ENCODE measurements at regions not wholly inside any gene's neighbourhood (a gene's known extent, or its start where the extent isn't known, plus 50 kb on each side); places are given as distances from the start of the nearest gene placed in this dataset.
"Not testable (repeated sequence)": the region's sequence is repeated elsewhere in the genome, so short reads cannot be mapped to it uniquely, and the experiment has no call there.

DNA sequence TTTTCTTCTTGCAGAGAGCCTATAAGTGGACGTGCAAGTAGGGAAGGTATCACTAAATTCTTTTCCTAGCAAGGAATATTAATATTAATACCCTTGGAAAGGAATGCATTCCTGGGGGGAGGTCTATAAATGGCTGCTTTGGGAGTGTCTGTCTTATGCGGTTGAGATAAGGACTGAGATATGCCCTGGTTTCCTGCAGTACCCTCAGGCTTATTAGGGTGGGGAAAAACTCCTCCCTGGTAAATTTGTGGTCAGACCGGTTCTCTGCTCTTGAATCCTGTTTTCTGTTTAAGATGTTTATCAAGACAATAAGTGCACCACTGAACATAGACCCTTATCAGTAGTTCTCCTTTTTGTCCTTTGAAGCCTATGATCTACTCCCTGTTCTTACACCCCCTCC lies 155.2 kb downstream of the COPS8 start:
- H3K27me3 Mint-ChIP-seq; H3K27ac Mint-ChIP-seq; intact Hi-C loops (cut with micrococcal nuclease); H3K36me3 Mint-ChIP-seq (ENCODE audit: low read depth); H3K4me3 Mint-ChIP-seq; H3K4me1 Mint-ChIP-seq; DNase-seq: not testable (repeated sequence)
- H3K9me3 Mint-ChIP-seq, result peaks cover 18% of the 10 kb centered on the region

DNA sequence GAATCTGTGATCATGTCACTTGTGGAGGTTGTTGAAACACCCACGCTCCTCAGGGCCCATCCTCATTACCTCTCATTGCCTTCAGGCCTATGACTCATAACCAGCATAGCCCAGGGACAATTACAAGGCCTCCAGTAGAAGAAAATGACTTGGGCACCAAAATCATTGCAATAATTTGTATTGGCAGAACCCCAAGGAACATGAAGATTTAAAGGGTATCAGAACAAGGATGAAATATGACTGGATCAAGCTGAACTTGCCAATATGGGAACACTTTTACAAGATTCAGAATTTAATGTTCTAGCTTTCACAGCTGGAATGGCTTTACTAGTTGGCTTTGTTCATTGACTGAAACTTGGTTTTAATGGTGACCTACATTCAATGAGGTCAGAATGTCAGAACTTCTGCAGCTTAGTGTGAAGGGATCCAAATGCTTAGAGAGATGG lies 156.4 kb downstream of the COPS8 start:
- Mint-ChIP-seq H3K9me3 (peaks cover 18% of the 10 kb centered on the region), H3K27ac (no peak overlapping the region), H3K4me3 (no peak overlapping the region), H3K4me1 (no peaks in the 10 kb centered on the region), H3K36me3 (ENCODE audit: low read depth) (no peaks in the 10 kb centered on the region), H3K27me3 (peaks cover 5% of the 10 kb centered on the region)
- no peak for DNase-seq
- intact Hi-C loops (cut with micrococcal nuclease), result no loop called here

DNA sequence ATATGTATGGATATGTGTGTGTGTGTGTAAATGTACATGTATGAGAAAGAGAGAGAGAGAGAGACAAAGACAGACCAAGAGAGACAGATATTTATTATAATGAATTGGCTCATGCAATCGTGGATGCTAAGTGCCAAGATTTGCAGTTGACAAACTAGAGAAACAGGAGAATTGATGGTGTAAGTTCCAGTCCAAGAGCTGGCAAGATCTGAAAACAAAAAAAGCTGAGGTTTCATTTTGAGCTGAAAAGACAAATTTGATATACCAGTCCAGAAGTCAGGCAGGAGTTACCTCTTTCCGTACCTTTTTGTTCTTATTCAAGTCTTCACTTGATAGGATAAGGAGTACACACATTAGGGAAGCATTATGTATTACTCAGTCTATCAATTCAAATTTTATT lies 157.8 kb downstream of the COPS8 start:
- peaks cover 18% of the 10 kb centered on the region for H3K9me3 Mint-ChIP-seq
- peaks cover 5% of the 10 kb centered on the region for H3K27me3 Mint-ChIP-seq
- no peaks in the 10 kb centered on the region for H3K4me1 Mint-ChIP-seq
- H3K27ac Mint-ChIP-seq, result no peak overlapping the region
- intact Hi-C loops (cut with micrococcal nuclease), result no loop called here
- no peaks in the 10 kb centered on the region for H3K36me3 Mint-ChIP-seq (ENCODE audit: low read depth)
- no peak for DNase-seq
- H3K4me3 Mint-ChIP-seq, result no peak overlapping the region

DNA sequence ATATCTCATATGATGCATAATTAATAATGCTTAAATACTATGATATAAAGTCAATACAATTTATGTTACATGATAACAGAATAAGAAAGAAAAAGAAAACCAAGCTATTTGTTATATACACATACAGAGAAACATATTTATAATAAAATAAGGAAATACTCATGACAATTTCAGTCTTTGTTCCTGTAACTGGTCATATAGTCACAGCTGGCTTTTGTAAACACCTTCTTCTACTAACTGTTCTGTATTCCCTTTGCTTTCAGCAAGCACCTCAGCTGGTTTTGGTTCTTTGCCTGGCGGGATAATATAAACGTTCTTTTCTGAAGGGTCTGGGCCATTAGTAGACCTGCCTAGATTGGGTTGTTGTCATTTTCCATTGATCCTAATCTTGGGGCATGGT lies 158.5 kb downstream of the COPS8 start:
- Mint-ChIP-seq H3K36me3 (ENCODE audit: low read depth) (no peaks in the 10 kb centered on the region), H3K27me3 (peaks cover 5% of the 10 kb centered on the region), H3K4me1 (no peaks in the 10 kb centered on the region), H3K4me3 (no peak overlapping the region), H3K9me3 (peaks cover 18% of the 10 kb centered on the region), H3K27ac (no peak overlapping the region)
- no peak for DNase-seq
- intact Hi-C loops (cut with micrococcal nuclease), result no loop called here

DNA sequence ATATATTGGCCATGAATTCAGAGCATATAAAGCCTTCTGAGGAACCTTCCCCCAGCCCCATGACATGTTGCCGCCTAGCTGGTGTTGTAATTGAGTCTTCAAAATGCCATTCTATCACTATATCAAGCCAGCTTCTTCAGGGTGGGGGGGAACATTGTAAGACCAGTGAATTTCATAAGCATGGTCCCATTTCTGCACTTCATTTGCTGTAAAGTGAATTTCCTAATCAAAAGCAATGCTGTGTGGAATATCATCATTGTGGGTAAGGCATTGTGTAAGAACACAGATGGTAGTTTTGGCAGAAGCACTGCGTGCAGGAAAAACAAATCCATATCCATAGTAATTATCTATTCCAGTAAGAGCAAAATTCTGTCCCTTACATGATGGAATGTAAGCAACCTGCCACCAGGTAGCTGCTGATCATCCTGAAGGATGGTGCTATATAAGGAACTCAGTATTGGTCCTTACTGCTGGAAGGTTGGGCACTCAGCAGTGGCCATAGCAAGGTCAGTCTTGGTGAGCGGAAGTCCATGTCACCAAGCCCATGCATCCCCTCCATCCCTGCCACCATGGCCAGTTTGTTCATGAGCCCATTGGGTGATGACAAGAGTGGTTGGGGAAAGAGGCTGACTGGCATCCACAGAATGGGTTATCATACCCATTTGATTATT lies 159.4 kb downstream of the COPS8 start:
- Mint-ChIP-seq H3K36me3 (ENCODE audit: low read depth) (no peaks in the 10 kb centered on the region), H3K4me1 (no peaks in the 10 kb centered on the region), H3K27ac (no peak overlapping the region), H3K27me3 (peaks cover 5% of the 10 kb centered on the region), H3K4me3 (no peak overlapping the region), H3K9me3 (peaks cover 21% of the 10 kb centered on the region)
- intact Hi-C loops (cut with micrococcal nuclease), result no loop called here
- DNase-seq, result no peak

DNA sequence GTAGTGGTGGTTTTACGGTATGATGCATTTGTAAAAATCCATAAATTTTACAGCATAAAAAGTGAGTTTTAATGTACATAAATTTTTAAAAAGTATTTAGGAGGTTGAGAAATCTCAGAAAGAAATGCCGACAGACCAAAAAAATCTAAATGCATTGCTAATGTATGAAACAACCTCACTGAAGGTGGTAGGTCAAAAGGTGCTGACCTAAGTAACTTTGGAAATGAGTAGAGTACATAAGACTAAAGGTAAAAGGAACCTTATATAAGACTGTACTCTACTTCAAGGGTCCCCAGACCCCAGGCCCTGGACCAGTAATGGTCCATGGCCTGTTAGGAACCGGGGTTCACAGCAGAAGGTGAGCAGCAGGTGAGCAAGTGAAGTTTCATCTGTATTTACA lies 163.4 kb downstream of the COL6A3 start:
- Mint-ChIP-seq H3K27me3 (peaks cover 10% of the 10 kb centered on the region), H3K36me3 (ENCODE audit: low read depth) (no peaks in the 10 kb centered on the region), H3K27ac (no peak overlapping the region), H3K9me3 (peaks cover 3% of the 10 kb centered on the region), H3K4me1 (no peaks in the 10 kb centered on the region), H3K4me3 (no peak overlapping the region)
- intact Hi-C loops (cut with micrococcal nuclease), result no loop called here
- DNase-seq, result no peak

DNA sequence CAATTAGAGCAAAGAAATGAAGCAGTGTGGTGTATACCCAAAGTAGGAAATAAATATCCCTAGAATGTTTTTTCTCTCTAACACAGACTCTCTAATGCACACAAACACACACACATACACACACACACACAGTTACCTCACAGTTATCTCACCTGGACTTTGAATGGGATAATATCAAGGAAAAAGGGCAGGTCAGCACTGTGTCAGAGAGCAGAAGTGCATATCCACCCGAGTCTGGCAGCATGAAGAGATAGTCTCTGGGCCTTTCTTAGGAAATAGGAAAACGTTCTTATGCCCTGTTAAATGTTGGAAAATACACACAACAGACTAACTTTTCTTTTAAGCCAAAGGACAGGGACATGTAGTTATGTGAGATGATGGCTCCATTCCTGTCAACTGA lies 162.0 kb downstream of the COL6A3 start:
- Mint-ChIP-seq H3K4me1 (no peaks in the 10 kb centered on the region), H3K9me3 (peaks cover 3% of the 10 kb centered on the region), H3K4me3 (no peak overlapping the region), H3K27me3 (peaks cover 12% of the 10 kb centered on the region), H3K27ac (no peak overlapping the region), H3K36me3 (ENCODE audit: low read depth) (no peaks in the 10 kb centered on the region)
- intact Hi-C loops (cut with micrococcal nuclease), result no loop called here
- no peak for DNase-seq

DNA sequence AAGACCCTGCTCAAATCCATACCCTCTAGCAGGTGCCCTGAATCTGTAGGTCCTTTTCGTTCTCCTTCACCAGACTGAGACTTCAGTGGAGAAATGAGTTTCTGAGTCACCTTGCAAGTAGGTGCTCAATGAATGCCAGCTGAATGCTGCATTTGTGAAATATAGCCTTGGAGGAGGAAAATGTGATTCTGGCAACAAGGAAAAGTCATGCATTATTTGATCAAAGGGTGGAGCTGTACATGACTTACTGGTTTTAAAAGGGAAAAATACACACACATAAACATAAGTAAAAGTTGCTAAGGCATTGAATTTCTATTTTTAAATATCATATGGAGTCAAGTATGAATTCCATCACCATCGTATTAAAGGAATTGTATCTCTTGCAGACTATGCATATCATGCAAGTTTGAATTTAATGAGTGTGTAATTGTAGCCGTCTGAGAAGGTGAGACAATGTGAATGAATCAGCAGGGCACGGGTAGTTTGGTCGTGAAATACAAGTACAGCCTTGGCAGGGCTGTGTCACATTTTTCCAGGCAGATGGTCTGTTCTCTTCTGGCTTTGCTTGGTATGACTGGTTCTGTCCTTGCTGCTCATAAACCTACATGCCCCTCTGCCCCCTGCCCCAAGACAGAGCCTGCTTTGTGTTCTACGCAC lies 160.8 kb downstream of the COL6A3 start:
- H3K27me3 Mint-ChIP-seq, result peaks cover 12% of the 10 kb centered on the region
- no peak overlapping the region for H3K4me3 Mint-ChIP-seq
- no peaks in the 10 kb centered on the region for H3K36me3 Mint-ChIP-seq (ENCODE audit: low read depth)
- intact Hi-C loops (cut with micrococcal nuclease), result no loop called here
- no peak for DNase-seq
- no peak overlapping the region for H3K27ac Mint-ChIP-seq
- H3K4me1 Mint-ChIP-seq, result peaks cover 3% of the 10 kb centered on the region
- H3K9me3 Mint-ChIP-seq, result peaks cover 3% of the 10 kb centered on the region

DNA sequence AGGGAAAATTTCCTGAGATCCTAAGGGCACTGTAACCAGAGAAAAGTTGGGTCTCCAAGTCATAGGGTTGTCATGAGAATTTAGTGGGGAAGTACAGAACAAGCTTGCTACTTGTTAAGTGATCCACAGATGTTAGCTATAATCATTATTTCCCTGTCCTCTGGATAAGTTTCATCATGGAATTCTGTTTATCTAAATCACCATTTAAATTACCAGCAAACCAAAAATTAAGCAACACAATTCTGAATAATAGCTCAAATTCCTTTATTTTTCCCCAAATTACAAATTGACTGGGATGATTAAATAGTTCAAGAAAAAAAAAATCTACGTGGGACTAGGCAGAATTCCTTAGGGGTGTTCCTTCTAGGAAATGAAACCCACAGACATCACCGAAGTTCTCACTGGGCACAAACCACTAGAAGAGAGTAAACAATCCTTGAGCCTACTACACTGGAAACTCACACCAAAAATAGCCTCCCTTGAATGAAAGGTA lies 159.5 kb downstream of the COL6A3 start:
- Mint-ChIP-seq H3K9me3 (peaks cover under 1% of the 10 kb centered on the region), H3K4me3 (no peak overlapping the region), H3K27me3 (peaks cover 12% of the 10 kb centered on the region), H3K4me1 (peaks cover 3% of the 10 kb centered on the region), H3K27ac (no peak overlapping the region), H3K36me3 (ENCODE audit: low read depth) (no peaks in the 10 kb centered on the region)
- DNase-seq, result no peak
- intact Hi-C loops (cut with micrococcal nuclease), result no loop called here

DNA sequence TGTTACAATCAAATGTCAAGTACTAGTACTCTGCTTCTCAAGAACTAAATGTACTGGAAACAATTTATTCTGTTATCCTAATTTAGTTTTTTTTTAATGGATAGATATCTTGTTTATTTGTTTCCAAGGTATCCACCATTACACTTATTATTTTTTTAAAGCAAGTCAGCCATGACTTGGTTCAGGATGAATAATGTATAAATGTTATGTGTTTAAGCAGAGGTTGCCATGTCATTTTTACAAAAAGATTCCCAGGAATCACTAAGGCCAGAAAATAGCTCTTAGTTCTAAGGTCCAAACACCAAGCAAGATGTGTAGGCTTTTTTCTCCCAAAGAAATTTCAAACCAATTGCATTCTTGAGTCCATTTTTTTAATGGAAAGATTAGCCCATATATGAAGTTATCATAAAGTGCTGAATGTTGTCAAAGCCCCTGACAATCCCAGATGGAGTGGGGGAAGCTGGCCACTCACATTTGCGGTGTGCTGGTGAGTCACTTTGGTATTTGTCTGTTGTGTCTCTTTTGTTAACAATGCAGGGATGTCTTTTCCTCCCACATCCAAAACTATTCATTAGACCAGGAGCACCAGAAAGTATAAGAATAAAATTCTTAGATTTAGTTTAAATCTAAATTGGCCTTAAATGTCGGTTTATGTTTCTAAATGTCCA lies 158.9 kb downstream of the COL6A3 start:
- H3K27me3 Mint-ChIP-seq, result peaks cover 12% of the 10 kb centered on the region
- no peak overlapping the region for H3K27ac Mint-ChIP-seq
- no peaks in the 10 kb centered on the region for H3K9me3 Mint-ChIP-seq
- no peak overlapping the region for H3K4me3 Mint-ChIP-seq
- H3K4me1 Mint-ChIP-seq, result peaks cover 3% of the 10 kb centered on the region
- H3K36me3 Mint-ChIP-seq (ENCODE audit: low read depth), result no peaks in the 10 kb centered on the region
- intact Hi-C loops (cut with micrococcal nuclease), result no loop called here
- no peak for DNase-seq

DNA sequence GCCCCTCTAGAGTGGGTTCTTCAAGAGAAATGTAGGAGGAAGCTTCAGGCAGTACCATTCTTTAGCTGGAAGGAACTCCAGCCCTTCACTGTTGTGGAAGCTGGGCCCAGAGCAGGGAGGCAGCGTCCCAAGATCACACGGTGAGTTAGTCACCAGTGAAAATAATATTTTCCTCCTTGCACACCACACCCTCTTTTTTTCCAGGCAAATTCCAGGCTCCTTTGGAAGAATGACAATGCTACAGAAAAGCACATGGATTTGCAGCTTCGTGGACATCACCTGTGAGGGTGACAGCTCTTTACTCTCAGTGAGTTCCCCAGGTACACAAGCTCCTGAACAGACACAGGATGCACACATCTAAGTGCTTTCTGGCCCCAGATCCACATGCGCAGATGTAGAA lies 157.1 kb downstream of the COL6A3 start:
- intact Hi-C loops (cut with micrococcal nuclease), result no loop called here
- Mint-ChIP-seq H3K36me3 (ENCODE audit: low read depth) (no peaks in the 10 kb centered on the region), H3K27me3 (peaks cover 12% of the 10 kb centered on the region), H3K9me3 (no peaks in the 10 kb centered on the region), H3K4me3 (no peak overlapping the region), H3K4me1 (peaks cover 3% of the 10 kb centered on the region), H3K27ac (no peak overlapping the region)
- DNase-seq, result no peak

DNA sequence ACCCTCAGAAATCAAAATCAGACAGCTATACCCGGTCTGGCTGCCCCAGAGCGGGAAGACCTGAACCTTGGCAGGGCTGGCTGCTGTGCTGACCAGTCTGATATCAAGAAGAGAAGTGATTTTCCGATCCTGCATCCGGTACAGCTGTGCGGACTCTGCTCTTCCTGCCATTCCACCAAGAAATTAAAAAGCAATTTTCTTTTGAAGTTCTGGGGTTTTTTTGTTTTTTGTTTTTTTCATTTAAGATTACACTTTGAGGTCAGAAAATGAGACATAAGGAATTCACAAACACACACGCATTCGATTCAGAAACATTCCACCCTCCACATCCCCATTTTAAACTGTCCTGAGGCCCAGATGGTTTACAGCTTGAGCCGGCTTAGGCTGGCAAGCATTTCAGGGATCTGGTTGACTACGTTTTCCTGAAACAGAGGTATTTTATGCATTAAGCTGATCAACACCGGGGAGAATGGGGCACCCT lies 156.5 kb downstream of the COL6A3 start:
- no peaks in the 10 kb centered on the region for H3K36me3 Mint-ChIP-seq (ENCODE audit: low read depth)
- peaks cover 3% of the 10 kb centered on the region for H3K4me1 Mint-ChIP-seq
- no peak overlapping the region for H3K27ac Mint-ChIP-seq
- peaks cover 8% of the 10 kb centered on the region for H3K27me3 Mint-ChIP-seq
- H3K9me3 Mint-ChIP-seq, result no peaks in the 10 kb centered on the region
- H3K4me3 Mint-ChIP-seq, result no peak overlapping the region
- no peak for DNase-seq
- intact Hi-C loops (cut with micrococcal nuclease), result no loop called here

DNA sequence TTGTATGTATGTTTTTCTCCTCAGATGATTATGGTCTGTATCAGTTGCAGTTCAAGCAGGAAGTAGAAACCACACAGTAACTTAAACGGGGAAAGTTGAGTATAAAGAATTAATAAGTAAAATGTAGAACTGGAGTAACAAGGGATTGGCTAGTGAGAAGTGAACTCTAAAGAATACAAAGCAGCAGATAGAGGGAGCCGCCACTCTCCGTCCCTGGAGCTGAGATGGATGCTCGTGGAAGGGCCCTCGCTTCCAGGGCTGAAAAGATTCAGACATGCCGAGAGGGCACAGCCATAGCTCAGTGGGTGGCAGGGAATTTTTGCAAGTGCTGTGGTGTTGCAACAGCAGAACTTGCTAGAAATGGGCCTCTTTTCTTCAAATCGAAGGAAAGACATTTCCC lies 155.8 kb downstream of the COL6A3 start:
- Mint-ChIP-seq H3K36me3 (ENCODE audit: low read depth) (no peaks in the 10 kb centered on the region), H3K9me3 (no peaks in the 10 kb centered on the region), H3K27me3 (peaks cover 5% of the 10 kb centered on the region), H3K27ac (no peak overlapping the region), H3K4me1 (peaks cover 3% of the 10 kb centered on the region), H3K4me3 (no peak overlapping the region)
- intact Hi-C loops (cut with micrococcal nuclease), result no loop called here
- DNase-seq, result no peak

DNA sequence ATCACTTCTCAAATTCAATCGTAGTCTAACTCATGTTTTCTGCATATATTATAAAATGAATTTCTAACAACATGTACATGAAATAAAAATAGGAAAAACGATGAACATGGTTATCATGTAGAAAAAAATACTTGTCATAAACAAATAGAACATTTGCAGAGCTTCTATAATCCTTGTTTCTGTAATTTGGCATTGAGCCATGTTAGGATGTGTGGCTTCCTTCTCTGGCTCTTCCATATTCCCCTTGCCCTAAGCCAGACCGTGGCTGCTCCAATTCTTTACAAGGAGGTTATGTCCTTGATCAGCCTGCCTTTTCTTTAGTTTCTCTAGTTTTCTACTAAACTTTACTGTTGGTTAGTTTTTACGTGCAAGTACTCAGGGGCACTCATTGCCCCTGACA lies 155.3 kb downstream of the COL6A3 start:
- intact Hi-C loops (cut with micrococcal nuclease), result no loop called here

More for the DNA sequence above, 155.3 kb downstream of the COL6A3 start:
- no peak overlapping the region for H3K27ac Mint-ChIP-seq
- no peak for DNase-seq
- peaks cover 5% of the 10 kb centered on the region for H3K27me3 Mint-ChIP-seq
- H3K9me3 Mint-ChIP-seq, result no peaks in the 10 kb centered on the region
- H3K36me3 Mint-ChIP-seq (ENCODE audit: low read depth), result no peaks in the 10 kb centered on the region
- H3K4me3 Mint-ChIP-seq, result no peak overlapping the region
- peaks cover 3% of the 10 kb centered on the region for H3K4me1 Mint-ChIP-seq
